IMR-90 (cell line): ENCODE measurements at regions not wholly inside any gene's neighbourhood (a gene's known extent, or its start where the extent isn't known, plus 50 kb on each side); places are given as distances from the start of the nearest gene placed in this dataset.

Experiments used
- ATAC-seq: fragments of 200-7000 bp; cut with Tn5 transposase; 2 replicates; pipeline ENCODE4 v1.9.1; 2020; ENCODE audit warnings: low read depth, mild to moderate bottlenecking, moderate library complexity
- BruUV-seq: library from RNA; stranded (reverse); fragments of 400-500 nt; replicated peaks from 2 replicates; lab custom pipeline; 2021; lab: Mats Ljungman, UMichigan
- CTCF ChIA-PET: fragments of 300-600 bp; formaldehyde crosslinking; extraction: SDS; loops from one replicate; lab custom pipeline; 2021; ENCODE audit warnings: antibody characterized with exemption; lab: Yijun Ruan, JAX
- POLR2A ChIA-PET: fragments of 300-600 bp; sonication (Branson Sonifier 250); formaldehyde crosslinking; loops from one replicate; lab custom pipeline; 2022; ENCODE audit warnings: antibody characterized with exemption; ENCODE audit not compliant: unreplicated experiment; lab: Charles Lee
- DNase-seq: peaks from one replicate; pipeline ENCODE4 v3.0.0; 2013
- H2AFZ ChIP-seq: replicated peaks from 2 replicates; pipeline ENCODE3; 2013; ENCODE audit warnings: low read length, mild to moderate bottlenecking; ENCODE audit not compliant: poor library complexity
- H2AK5ac ChIP-seq: 2 replicates; pipeline ENCODE4 v1.6.1; 2013; ENCODE audit warnings: low read depth, low read length, inconsistent platforms
- H2AK9ac ChIP-seq: replicated peaks from 2 replicates; pipeline ENCODE3; 2013; ENCODE audit warnings: mild to moderate bottlenecking, low read depth, low read length, moderate library complexity; ENCODE audit not compliant: poor library complexity
- H2BK120ac ChIP-seq: 2 replicates; pipeline ENCODE4 v1.6.1; 2013; ENCODE audit warnings: low read depth, low read length, inconsistent platforms
- H2BK15ac ChIP-seq: 3 replicates; pipeline ENCODE4 v1.6.1; 2013; ENCODE audit warnings: low read depth, low read length, inconsistent platforms
- H2BK20ac ChIP-seq: 2 replicates; pipeline ENCODE4 v1.6.1; 2013; ENCODE audit warnings: low read depth, mild to moderate bottlenecking, inconsistent platforms, low read length, moderate library complexity
- H2BK5ac ChIP-seq: 2 replicates; pipeline ENCODE4 v1.6.1; 2013; ENCODE audit warnings: mild to moderate bottlenecking, low read depth, low read length, inconsistent platforms; ENCODE audit not compliant: poor library complexity, severe bottlenecking
- H3K14ac ChIP-seq: replicated peaks from 2 replicates; pipeline ENCODE4 v1.6.1; 2013; ENCODE audit warnings: low read depth, low read length, inconsistent platforms
- H3K18ac ChIP-seq: 2 replicates; pipeline ENCODE4 v1.6.1; 2013; ENCODE audit warnings: low read depth, low read length, control low read depth
- H3K23ac ChIP-seq: 2 replicates; pipeline ENCODE4 v1.6.1; 2013; ENCODE audit warnings: low read depth, low read length, inconsistent platforms
- H3K27ac ChIP-seq: 2 replicates; pipeline ENCODE4 v1.5.1; 2013; ENCODE audit warnings: mild to moderate bottlenecking, control low read depth, low read length; ENCODE audit not compliant: insufficient read depth
- H3K27me3 ChIP-seq: 2 replicates; pipeline ENCODE4 v1.6.1; 2013; ENCODE audit warnings: low read length; ENCODE audit not compliant: control insufficient read depth, insufficient read depth
- H3K36me3 ChIP-seq: 2 replicates; pipeline ENCODE4 v1.6.1; 2013; ENCODE audit warnings: low read length, mixed read lengths; ENCODE audit not compliant: control insufficient read depth, insufficient read depth
- H3K4ac ChIP-seq: 2 replicates; pipeline ENCODE4 v1.6.1; 2013; ENCODE audit warnings: low read depth, low read length, inconsistent platforms
- H3K4me1 ChIP-seq: 2 replicates; pipeline ENCODE4 v1.6.1; 2013; ENCODE audit warnings: low read length, mixed read lengths; ENCODE audit not compliant: control insufficient read depth, insufficient read depth
- H3K4me2 ChIP-seq: 2 replicates; pipeline ENCODE4 v1.6.1; 2013; ENCODE audit warnings: low read depth, mild to moderate bottlenecking, control low read depth, low read length, moderate library complexity
- H3K4me3 ChIP-seq: 2 replicates; pipeline ENCODE4 v1.5.1; 2013; ENCODE audit warnings: low read depth, mild to moderate bottlenecking, control low read depth, low read length, moderate library complexity; ENCODE audit not compliant: insufficient read depth
- H3K56ac ChIP-seq: 2 replicates; pipeline ENCODE4 v1.6.1; 2013; ENCODE audit warnings: low read length, inconsistent platforms; ENCODE audit not compliant: insufficient read depth; ENCODE audit errors: extremely low read depth
- H3K79me1 ChIP-seq, 2 experiments: 2 replicates each; pipeline ENCODE4 v1.6.1; 2013; ENCODE audit warnings: low read length in 2 of 2, inconsistent platforms in 1 of 2, low read depth in 1 of 2
- H3K9ac ChIP-seq: 2 replicates; pipeline ENCODE4 v1.6.1; 2013; ENCODE audit warnings: low read depth, low read length, control low read depth
- H3K9me1 ChIP-seq: 2 replicates; pipeline ENCODE4 v1.6.1; 2013; ENCODE audit warnings: low read length, inconsistent platforms; ENCODE audit not compliant: insufficient read depth
- H3K9me3 ChIP-seq: 2 replicates; pipeline ENCODE4 v1.6.1; 2013; ENCODE audit warnings: low read length; ENCODE audit not compliant: control insufficient read depth, insufficient read depth
- H4K20me1 ChIP-seq: 2 replicates; pipeline ENCODE4 v1.6.1; 2013; ENCODE audit warnings: low read length, inconsistent platforms; ENCODE audit not compliant: insufficient read depth
- H4K5ac ChIP-seq: 2 replicates; pipeline ENCODE4 v1.6.1; 2013; ENCODE audit warnings: mild to moderate bottlenecking, low read depth, low read length, control low read depth
- H4K8ac ChIP-seq, 2 experiments: 2 replicates each; pipeline ENCODE4 v1.6.1; 2013; ENCODE audit warnings: low read depth in 2 of 2, low read length in 2 of 2, control low read depth in 1 of 2, inconsistent platforms in 1 of 2
- H4K91ac ChIP-seq: 2 replicates; pipeline ENCODE4 v1.6.1; 2013; ENCODE audit warnings: low read depth, low read length, inconsistent platforms; ENCODE audit not compliant: insufficient read depth
- BHLHE40 ChIP-seq: fragments of 150-350 bp; IDR thresholded peaks from 2 replicates; pipeline ENCODE4 v1.6.1; 2016; ENCODE audit warnings: mild to moderate bottlenecking, low read depth, low read length
- CEBPB ChIP-seq: IDR thresholded peaks from 2 replicates; pipeline ENCODE4 v1.6.1; 2012; ENCODE audit warnings: low read depth, low read length, improper control_type of control experiment
- CHD1 ChIP-seq: IDR thresholded peaks from 2 replicates; pipeline ENCODE4 v1.6.1; 2012; ENCODE audit warnings: low read depth, low read length, improper control_type of control experiment
- FOS ChIP-seq: fragments of 150-350 bp; IDR thresholded peaks from 2 replicates; pipeline ENCODE4 v1.6.1; 2016; ENCODE audit warnings: low read depth, low read length
- MAFK ChIP-seq: IDR thresholded peaks from 2 replicates; pipeline ENCODE4 v1.6.1; 2012; ENCODE audit warnings: low read depth, low read length, improper control_type of control experiment
- MAZ ChIP-seq: IDR thresholded peaks from 2 replicates; pipeline ENCODE4 v1.6.1; 2012; ENCODE audit warnings: low read depth, mild to moderate bottlenecking, low read length, improper control_type of control experiment, moderate library complexity, borderline replicate concordance
- MXI1 ChIP-seq: IDR thresholded peaks from 2 replicates; pipeline ENCODE4 v1.6.1; 2012; ENCODE audit warnings: low read depth, mild to moderate bottlenecking, low read length, moderate library complexity, borderline replicate concordance
- NFE2L2 ChIP-seq: fragments of 150-350 bp; IDR thresholded peaks from 2 replicates; pipeline ENCODE4 v1.6.1; 2016; ENCODE audit warnings: low read depth, mild to moderate bottlenecking, low read length
- POLR2A ChIP-seq: IDR thresholded peaks from 2 replicates; pipeline ENCODE4 v1.6.1; 2012; ENCODE audit warnings: mild to moderate bottlenecking, low read depth, low read length
- RAD21 ChIP-seq: IDR thresholded peaks from 2 replicates; pipeline ENCODE4 v1.6.1; 2012; ENCODE audit warnings: low read length, improper control_type of control experiment
- RCOR1 ChIP-seq: IDR thresholded peaks from 2 replicates; pipeline ENCODE4 v1.6.1; 2012; ENCODE audit warnings: mild to moderate bottlenecking, low read length, improper control_type of control experiment; ENCODE audit not compliant: insufficient replicate concordance
- RFX5 ChIP-seq: IDR thresholded peaks from 2 replicates; pipeline ENCODE4 v1.8.0; 2012; ENCODE audit warnings: low read depth, mild to moderate bottlenecking, low read length, moderate library complexity
- SMC3 ChIP-seq: fragments of 150-350 bp; IDR thresholded peaks from 2 replicates; pipeline ENCODE4 v1.6.1; 2016; ENCODE audit warnings: low read depth, mild to moderate bottlenecking, antibody characterized with exemption, low read length, moderate library complexity
- WGBS, 2 experiments: methylation state at CpG; one replicate each; pipeline versions ENCODE4 v1.1.5 to v1.1.7; 2013; ENCODE audit warnings: missing lambda C conversion rate in 2 of 2; ENCODE audit not compliant: insufficient read length in 1 of 2; ENCODE audit errors: extremely low coverage in 2 of 2; 5-methylcytosine and 5-hydroxymethylcytosine counted together
- dilution Hi-C: fragments of 300-500 bp; cut with HindIII; formaldehyde crosslinking; loops from one replicate; pipeline ENCODE4 v1.14.3; 2018; ENCODE audit warnings: low sequenced_read_pairs; ENCODE audit not compliant: unreplicated experiment
- in situ Hi-C: fragments of 300-500 bp; cut with MboI; formaldehyde crosslinking; loops from 3 replicates; pipeline ENCODE4 v1.14.3; 2019; ENCODE audit warnings: low sequenced_read_pairs, inconsistent platforms, mixed read lengths
- intact Hi-C: fragments of 100-400 bp; cut with micrococcal nuclease; formaldehyde crosslinking; loops from 2 replicates; pipeline ENCODE4 v1.10.0; 2022
- TF ChIP-seq, protein P1 (sequence below): conservative IDR thresholded peaks from 2 replicates; pipeline ENCODE4 v1.5.1; 2012; ENCODE audit warnings: mild to moderate bottlenecking, low read depth, low read length, improper control_type of control experiment
- TF ChIP-seq, protein P2 (sequence below): fragments of 150-350 bp; IDR thresholded peaks from 2 replicates; pipeline ENCODE4 v1.6.1; 2017; ENCODE audit warnings: mild to moderate bottlenecking, antibody characterized with exemption, low read length, low read depth
- TF ChIP-seq, protein P3 (sequence below): fragments of 150-350 bp; IDR thresholded peaks from 2 replicates; pipeline ENCODE4 v1.6.1; 2016; ENCODE audit warnings: low read depth, mild to moderate bottlenecking, low read length, moderate library complexity, borderline replicate concordance

DNA sequence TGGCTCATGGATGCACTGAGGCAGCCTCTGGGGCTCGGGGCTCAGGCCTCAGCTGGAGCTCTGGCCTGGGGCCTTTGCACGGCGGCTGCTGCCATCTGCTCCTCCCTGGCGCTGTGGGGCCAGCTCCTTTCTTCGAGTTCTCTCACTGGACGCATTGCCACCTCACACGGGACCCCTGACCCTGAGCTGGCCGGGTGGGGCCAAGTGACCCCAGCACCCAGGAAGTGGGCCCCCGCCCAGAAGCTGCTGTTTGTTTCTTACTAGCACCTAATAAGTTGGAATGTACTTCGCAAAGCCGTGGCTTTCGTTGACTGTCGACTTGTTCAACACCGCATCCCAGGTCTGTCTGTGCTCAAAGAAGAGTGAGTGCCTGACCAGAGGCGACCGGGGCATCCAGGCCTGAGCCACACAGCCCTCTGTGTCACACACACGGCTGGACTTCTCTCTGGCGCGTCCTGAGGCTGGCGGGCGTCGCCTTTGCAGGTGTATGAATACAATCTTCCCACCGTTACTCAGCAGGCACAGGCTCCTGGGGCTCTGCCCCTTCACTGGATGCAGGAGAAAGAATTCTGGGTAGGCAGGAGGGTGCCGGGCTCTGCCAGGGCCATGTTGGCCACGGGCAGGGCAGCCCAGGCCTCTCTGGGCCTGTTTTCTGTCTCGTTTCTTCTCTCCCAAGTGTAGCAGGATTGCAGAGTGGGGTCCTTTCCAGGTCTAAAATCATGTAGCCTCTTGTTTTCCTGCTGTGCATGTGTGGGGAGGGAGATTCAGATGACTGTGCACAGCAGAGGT is 112.9 kb downstream of the DLL1 start:
- intact Hi-C loops (no loop called here), dilution Hi-C loops (no loop called here), in situ Hi-C loops (no loop called here)
- Histone ChIP-seq H3K79me1 (no peaks in the 10 kb centered on the region), H3K23ac (no peak overlapping the region), H3K9ac (no peak overlapping the region), H4K20me1 (no peaks in the 10 kb centered on the region), H3K9me3 (peaks cover 34% of the 10 kb centered on the region), H3K27me3 (no peaks in the 10 kb centered on the region), H3K27ac (no peak overlapping the region), H2BK20ac (no peak overlapping the region), H4K91ac (no peak overlapping the region), H4K8ac (no peak overlapping the region), H3K14ac (no peak overlapping the region), H4K5ac (no peak overlapping the region), H3K4me1 (peaks cover 2% of the 10 kb centered on the region; the same call in 1 of the 2 replicates), H3K9me1 (no peaks in the 10 kb centered on the region), H2BK120ac (no peak overlapping the region), H3K18ac (no peak overlapping the region), H3K36me3 (no peaks in the 10 kb centered on the region), H2AFZ (peak overlapping the region; percentile 32), H3K4ac (no peak overlapping the region), H3K56ac (no peak overlapping the region), H3K4me2 (no peak overlapping the region), H2BK15ac (no peak overlapping the region), H3K4me3 (no peak overlapping the region), H2BK5ac (no peak overlapping the region), H2AK9ac (no peak overlapping the region), H2AK5ac (no peak overlapping the region)
- ChIA-PET POLR2A (no interaction called here), CTCF (no interaction called here)
- WGBS, 2 experiments = 85% methylated on average over 10 of the region's 26 CpGs; no CpG with 5 or more reads in 1 of the 2 experiments
- no TSS peak for BruUV-seq
- TF ChIP-seq RCOR1 (no peak), RAD21 (no peak), POLR2A (no peak), FOS (no peak), CHD1 (no peak), MAZ (no peak), NFE2L2 (no peak), SMC3 (no peak), BHLHE40 (no peak), MAFK (no peak), CEBPB (no peak), MXI1 (no peak), RFX5 (no peak)
- TF ChIP-seq, protein P1, sequence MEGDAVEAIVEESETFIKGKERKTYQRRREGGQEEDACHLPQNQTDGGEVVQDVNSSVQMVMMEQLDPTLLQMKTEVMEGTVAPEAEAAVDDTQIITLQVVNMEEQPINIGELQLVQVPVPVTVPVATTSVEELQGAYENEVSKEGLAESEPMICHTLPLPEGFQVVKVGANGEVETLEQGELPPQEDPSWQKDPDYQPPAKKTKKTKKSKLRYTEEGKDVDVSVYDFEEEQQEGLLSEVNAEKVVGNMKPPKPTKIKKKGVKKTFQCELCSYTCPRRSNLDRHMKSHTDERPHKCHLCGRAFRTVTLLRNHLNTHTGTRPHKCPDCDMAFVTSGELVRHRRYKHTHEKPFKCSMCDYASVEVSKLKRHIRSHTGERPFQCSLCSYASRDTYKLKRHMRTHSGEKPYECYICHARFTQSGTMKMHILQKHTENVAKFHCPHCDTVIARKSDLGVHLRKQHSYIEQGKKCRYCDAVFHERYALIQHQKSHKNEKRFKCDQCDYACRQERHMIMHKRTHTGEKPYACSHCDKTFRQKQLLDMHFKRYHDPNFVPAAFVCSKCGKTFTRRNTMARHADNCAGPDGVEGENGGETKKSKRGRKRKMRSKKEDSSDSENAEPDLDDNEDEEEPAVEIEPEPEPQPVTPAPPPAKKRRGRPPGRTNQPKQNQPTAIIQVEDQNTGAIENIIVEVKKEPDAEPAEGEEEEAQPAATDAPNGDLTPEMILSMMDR = no peak
- TF ChIP-seq, protein P2, sequence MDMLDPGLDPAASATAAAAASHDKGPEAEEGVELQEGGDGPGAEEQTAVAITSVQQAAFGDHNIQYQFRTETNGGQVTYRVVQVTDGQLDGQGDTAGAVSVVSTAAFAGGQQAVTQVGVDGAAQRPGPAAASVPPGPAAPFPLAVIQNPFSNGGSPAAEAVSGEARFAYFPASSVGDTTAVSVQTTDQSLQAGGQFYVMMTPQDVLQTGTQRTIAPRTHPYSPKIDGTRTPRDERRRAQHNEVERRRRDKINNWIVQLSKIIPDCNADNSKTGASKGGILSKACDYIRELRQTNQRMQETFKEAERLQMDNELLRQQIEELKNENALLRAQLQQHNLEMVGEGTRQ = no peak
- TF ChIP-seq, protein P3, sequence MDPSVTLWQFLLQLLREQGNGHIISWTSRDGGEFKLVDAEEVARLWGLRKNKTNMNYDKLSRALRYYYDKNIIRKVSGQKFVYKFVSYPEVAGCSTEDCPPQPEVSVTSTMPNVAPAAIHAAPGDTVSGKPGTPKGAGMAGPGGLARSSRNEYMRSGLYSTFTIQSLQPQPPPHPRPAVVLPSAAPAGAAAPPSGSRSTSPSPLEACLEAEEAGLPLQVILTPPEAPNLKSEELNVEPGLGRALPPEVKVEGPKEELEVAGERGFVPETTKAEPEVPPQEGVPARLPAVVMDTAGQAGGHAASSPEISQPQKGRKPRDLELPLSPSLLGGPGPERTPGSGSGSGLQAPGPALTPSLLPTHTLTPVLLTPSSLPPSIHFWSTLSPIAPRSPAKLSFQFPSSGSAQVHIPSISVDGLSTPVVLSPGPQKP = no peak
- no peak for DNase-seq
- no peak for ATAC-seq
